IMR-90 (cell line): ENCODE measurements at regions not wholly inside any gene's neighbourhood (a gene's known extent, or its start where the extent isn't known, plus 50 kb on each side); places are given as distances from the start of the nearest gene placed in this dataset.

ENCODE experiments used
- ATAC-seq: fragments of 200-7000 bp; cut with Tn5 transposase; 2 replicates; pipeline ENCODE4 v1.9.1; 2020; ENCODE audit warnings: low read depth, mild to moderate bottlenecking, moderate library complexity
- BruUV-seq: library from RNA; stranded (reverse); fragments of 400-500 nt; replicated peaks from 2 replicates; lab custom pipeline; 2021; lab: Mats Ljungman, UMichigan
- CTCF ChIA-PET: fragments of 300-600 bp; formaldehyde crosslinking; extraction: SDS; loops from one replicate; lab custom pipeline; 2021; ENCODE audit warnings: antibody characterized with exemption; lab: Yijun Ruan, JAX
- POLR2A ChIA-PET: fragments of 300-600 bp; sonication (Branson Sonifier 250); formaldehyde crosslinking; loops from one replicate; lab custom pipeline; 2022; ENCODE audit warnings: antibody characterized with exemption; ENCODE audit not compliant: unreplicated experiment; lab: Charles Lee
- DNase-seq: peaks from one replicate; pipeline ENCODE4 v3.0.0; 2013
- H2AFZ ChIP-seq: replicated peaks from 2 replicates; pipeline ENCODE3; 2013; ENCODE audit warnings: low read length, mild to moderate bottlenecking; ENCODE audit not compliant: poor library complexity
- H2AK5ac ChIP-seq: 2 replicates; pipeline ENCODE4 v1.6.1; 2013; ENCODE audit warnings: low read depth, low read length, inconsistent platforms
- H2AK9ac ChIP-seq: replicated peaks from 2 replicates; pipeline ENCODE3; 2013; ENCODE audit warnings: mild to moderate bottlenecking, low read depth, low read length, moderate library complexity; ENCODE audit not compliant: poor library complexity
- H2BK120ac ChIP-seq: 2 replicates; pipeline ENCODE4 v1.6.1; 2013; ENCODE audit warnings: low read depth, low read length, inconsistent platforms
- H2BK15ac ChIP-seq: 3 replicates; pipeline ENCODE4 v1.6.1; 2013; ENCODE audit warnings: low read depth, low read length, inconsistent platforms
- H2BK20ac ChIP-seq: 2 replicates; pipeline ENCODE4 v1.6.1; 2013; ENCODE audit warnings: low read depth, mild to moderate bottlenecking, inconsistent platforms, low read length, moderate library complexity
- H2BK5ac ChIP-seq: 2 replicates; pipeline ENCODE4 v1.6.1; 2013; ENCODE audit warnings: mild to moderate bottlenecking, low read depth, low read length, inconsistent platforms; ENCODE audit not compliant: poor library complexity, severe bottlenecking
- H3K14ac ChIP-seq: replicated peaks from 2 replicates; pipeline ENCODE4 v1.6.1; 2013; ENCODE audit warnings: low read depth, low read length, inconsistent platforms
- H3K18ac ChIP-seq: 2 replicates; pipeline ENCODE4 v1.6.1; 2013; ENCODE audit warnings: low read depth, low read length, control low read depth
- H3K23ac ChIP-seq: 2 replicates; pipeline ENCODE4 v1.6.1; 2013; ENCODE audit warnings: low read depth, low read length, inconsistent platforms
- H3K27ac ChIP-seq: 2 replicates; pipeline ENCODE4 v1.5.1; 2013; ENCODE audit warnings: mild to moderate bottlenecking, control low read depth, low read length; ENCODE audit not compliant: insufficient read depth
- H3K27me3 ChIP-seq: 2 replicates; pipeline ENCODE4 v1.6.1; 2013; ENCODE audit warnings: low read length; ENCODE audit not compliant: control insufficient read depth, insufficient read depth
- H3K36me3 ChIP-seq: 2 replicates; pipeline ENCODE4 v1.6.1; 2013; ENCODE audit warnings: low read length, mixed read lengths; ENCODE audit not compliant: control insufficient read depth, insufficient read depth
- H3K4ac ChIP-seq: 2 replicates; pipeline ENCODE4 v1.6.1; 2013; ENCODE audit warnings: low read depth, low read length, inconsistent platforms
- H3K4me1 ChIP-seq: 2 replicates; pipeline ENCODE4 v1.6.1; 2013; ENCODE audit warnings: low read length, mixed read lengths; ENCODE audit not compliant: control insufficient read depth, insufficient read depth
- H3K4me2 ChIP-seq: 2 replicates; pipeline ENCODE4 v1.6.1; 2013; ENCODE audit warnings: low read depth, mild to moderate bottlenecking, control low read depth, low read length, moderate library complexity
- H3K4me3 ChIP-seq: 2 replicates; pipeline ENCODE4 v1.5.1; 2013; ENCODE audit warnings: low read depth, mild to moderate bottlenecking, control low read depth, low read length, moderate library complexity; ENCODE audit not compliant: insufficient read depth
- H3K56ac ChIP-seq: 2 replicates; pipeline ENCODE4 v1.6.1; 2013; ENCODE audit warnings: low read length, inconsistent platforms; ENCODE audit not compliant: insufficient read depth; ENCODE audit errors: extremely low read depth
- H3K79me1 ChIP-seq, 2 experiments: 2 replicates each; pipeline ENCODE4 v1.6.1; 2013; ENCODE audit warnings: low read length in 2 of 2, inconsistent platforms in 1 of 2, low read depth in 1 of 2
- H3K9ac ChIP-seq: 2 replicates; pipeline ENCODE4 v1.6.1; 2013; ENCODE audit warnings: low read depth, low read length, control low read depth
- H3K9me1 ChIP-seq: 2 replicates; pipeline ENCODE4 v1.6.1; 2013; ENCODE audit warnings: low read length, inconsistent platforms; ENCODE audit not compliant: insufficient read depth
- H3K9me3 ChIP-seq: 2 replicates; pipeline ENCODE4 v1.6.1; 2013; ENCODE audit warnings: low read length; ENCODE audit not compliant: control insufficient read depth, insufficient read depth
- H4K20me1 ChIP-seq: 2 replicates; pipeline ENCODE4 v1.6.1; 2013; ENCODE audit warnings: low read length, inconsistent platforms; ENCODE audit not compliant: insufficient read depth
- H4K5ac ChIP-seq: 2 replicates; pipeline ENCODE4 v1.6.1; 2013; ENCODE audit warnings: mild to moderate bottlenecking, low read depth, low read length, control low read depth
- H4K8ac ChIP-seq, 2 experiments: 2 replicates each; pipeline ENCODE4 v1.6.1; 2013; ENCODE audit warnings: low read depth in 2 of 2, low read length in 2 of 2, control low read depth in 1 of 2, inconsistent platforms in 1 of 2
- H4K91ac ChIP-seq: 2 replicates; pipeline ENCODE4 v1.6.1; 2013; ENCODE audit warnings: low read depth, low read length, inconsistent platforms; ENCODE audit not compliant: insufficient read depth
- BHLHE40 ChIP-seq: fragments of 150-350 bp; IDR thresholded peaks from 2 replicates; pipeline ENCODE4 v1.6.1; 2016; ENCODE audit warnings: mild to moderate bottlenecking, low read depth, low read length
- CEBPB ChIP-seq: IDR thresholded peaks from 2 replicates; pipeline ENCODE4 v1.6.1; 2012; ENCODE audit warnings: low read depth, low read length, improper control_type of control experiment
- CHD1 ChIP-seq: IDR thresholded peaks from 2 replicates; pipeline ENCODE4 v1.6.1; 2012; ENCODE audit warnings: low read depth, low read length, improper control_type of control experiment
- ELK1 ChIP-seq: fragments of 150-350 bp; IDR thresholded peaks from 2 replicates; pipeline ENCODE4 v1.6.1; 2016; ENCODE audit warnings: low read depth, mild to moderate bottlenecking, low read length, moderate library complexity, borderline replicate concordance
- FOS ChIP-seq: fragments of 150-350 bp; IDR thresholded peaks from 2 replicates; pipeline ENCODE4 v1.6.1; 2016; ENCODE audit warnings: low read depth, low read length
- MAFK ChIP-seq: IDR thresholded peaks from 2 replicates; pipeline ENCODE4 v1.6.1; 2012; ENCODE audit warnings: low read depth, low read length, improper control_type of control experiment
- MAZ ChIP-seq: IDR thresholded peaks from 2 replicates; pipeline ENCODE4 v1.6.1; 2012; ENCODE audit warnings: low read depth, mild to moderate bottlenecking, low read length, improper control_type of control experiment, moderate library complexity, borderline replicate concordance
- MXI1 ChIP-seq: IDR thresholded peaks from 2 replicates; pipeline ENCODE4 v1.6.1; 2012; ENCODE audit warnings: low read depth, mild to moderate bottlenecking, low read length, moderate library complexity, borderline replicate concordance
- NFE2L2 ChIP-seq: fragments of 150-350 bp; IDR thresholded peaks from 2 replicates; pipeline ENCODE4 v1.6.1; 2016; ENCODE audit warnings: low read depth, mild to moderate bottlenecking, low read length
- POLR2A ChIP-seq: IDR thresholded peaks from 2 replicates; pipeline ENCODE4 v1.6.1; 2012; ENCODE audit warnings: mild to moderate bottlenecking, low read depth, low read length
- RAD21 ChIP-seq: IDR thresholded peaks from 2 replicates; pipeline ENCODE4 v1.6.1; 2012; ENCODE audit warnings: low read length, improper control_type of control experiment
- RCOR1 ChIP-seq: IDR thresholded peaks from 2 replicates; pipeline ENCODE4 v1.6.1; 2012; ENCODE audit warnings: mild to moderate bottlenecking, low read length, improper control_type of control experiment; ENCODE audit not compliant: insufficient replicate concordance
- RFX5 ChIP-seq: IDR thresholded peaks from 2 replicates; pipeline ENCODE4 v1.8.0; 2012; ENCODE audit warnings: low read depth, mild to moderate bottlenecking, low read length, moderate library complexity
- SMC3 ChIP-seq: fragments of 150-350 bp; IDR thresholded peaks from 2 replicates; pipeline ENCODE4 v1.6.1; 2016; ENCODE audit warnings: low read depth, mild to moderate bottlenecking, antibody characterized with exemption, low read length, moderate library complexity
- WGBS, 2 experiments: methylation state at CpG; one replicate each; pipeline versions ENCODE4 v1.1.5 to v1.1.7; 2013; ENCODE audit warnings: missing lambda C conversion rate in 2 of 2; ENCODE audit not compliant: insufficient read length in 1 of 2; ENCODE audit errors: extremely low coverage in 2 of 2; 5-methylcytosine and 5-hydroxymethylcytosine counted together
- dilution Hi-C: fragments of 300-500 bp; cut with HindIII; formaldehyde crosslinking; loops from one replicate; pipeline ENCODE4 v1.14.3; 2018; ENCODE audit warnings: low sequenced_read_pairs; ENCODE audit not compliant: unreplicated experiment
- in situ Hi-C: fragments of 300-500 bp; cut with MboI; formaldehyde crosslinking; loops from 3 replicates; pipeline ENCODE4 v1.14.3; 2019; ENCODE audit warnings: low sequenced_read_pairs, inconsistent platforms, mixed read lengths
- intact Hi-C: fragments of 100-400 bp; cut with micrococcal nuclease; formaldehyde crosslinking; loops from 2 replicates; pipeline ENCODE4 v1.10.0; 2022
- TF ChIP-seq, protein P1 (sequence below): fragments of 150-350 bp; IDR thresholded peaks from 2 replicates; pipeline ENCODE4 v1.6.1; 2017; ENCODE audit warnings: mild to moderate bottlenecking, antibody characterized with exemption, low read length, low read depth
- TF ChIP-seq, protein P2 (sequence below): conservative IDR thresholded peaks from 2 replicates; pipeline ENCODE4 v1.5.1; 2012; ENCODE audit warnings: mild to moderate bottlenecking, low read depth, low read length, improper control_type of control experiment

DNA sequence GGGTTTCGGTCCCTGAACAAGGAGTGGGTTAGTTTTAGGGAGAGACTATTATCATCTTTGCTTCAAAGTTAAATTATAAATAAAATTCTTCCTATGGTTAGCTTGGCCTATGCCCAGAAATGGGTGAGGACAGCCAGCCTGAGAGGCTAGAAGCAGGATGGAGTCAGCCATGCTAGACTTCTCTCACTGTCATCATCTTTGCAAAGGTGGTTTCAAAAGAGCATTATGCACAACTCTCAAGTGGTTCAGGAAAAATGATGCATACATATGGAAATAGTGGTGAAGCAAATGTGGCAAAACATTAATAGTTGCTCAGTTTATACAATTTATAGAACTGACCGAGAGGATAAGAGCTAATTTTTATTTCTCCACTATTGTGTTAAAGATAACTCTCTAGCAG is 124.3 kb upstream of the FOXN2 start:
- H3K4me2 ChIP-seq, result no peak overlapping the region
- ChIA-PET POLR2A (no interaction called here), CTCF (no interaction called here)
- WGBS, 2 experiments, result no CpG with 5 or more reads among the region's 2 CpGs
- H2BK20ac ChIP-seq, result no peak overlapping the region
- H3K23ac ChIP-seq, result no peak overlapping the region
- H4K91ac ChIP-seq, result no peak overlapping the region
- H4K20me1 ChIP-seq, result no peaks in the 10 kb centered on the region
- H3K27me3 ChIP-seq, result peaks cover 2% of the 10 kb centered on the region; the same call in 1 of the 2 replicates
- H3K9me3 ChIP-seq, result no peaks in the 10 kb centered on the region
- no peak for DNase-seq
- intact Hi-C loops, result no loop called here
- H2BK15ac ChIP-seq, result no peak overlapping the region
- H3K9me1 ChIP-seq, result 0 out of 2 replicates have a peak, but pooled peaks cover 3% of the 10 kb centered on the region
- no peak overlapping the region for H2AFZ ChIP-seq
- TF ChIP-seq, protein P1, sequence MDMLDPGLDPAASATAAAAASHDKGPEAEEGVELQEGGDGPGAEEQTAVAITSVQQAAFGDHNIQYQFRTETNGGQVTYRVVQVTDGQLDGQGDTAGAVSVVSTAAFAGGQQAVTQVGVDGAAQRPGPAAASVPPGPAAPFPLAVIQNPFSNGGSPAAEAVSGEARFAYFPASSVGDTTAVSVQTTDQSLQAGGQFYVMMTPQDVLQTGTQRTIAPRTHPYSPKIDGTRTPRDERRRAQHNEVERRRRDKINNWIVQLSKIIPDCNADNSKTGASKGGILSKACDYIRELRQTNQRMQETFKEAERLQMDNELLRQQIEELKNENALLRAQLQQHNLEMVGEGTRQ, result no peak
- TF ChIP-seq BHLHE40 (no peak), CHD1 (no peak), NFE2L2 (no peak), CEBPB (no peak), MAZ (no peak), RCOR1 (no peak), SMC3 (no peak), ELK1 (no peak), RAD21 (no peak), MAFK (no peak), FOS (no peak), POLR2A (no peak), MXI1 (no peak), RFX5 (no peak)
- TF ChIP-seq, protein P2, sequence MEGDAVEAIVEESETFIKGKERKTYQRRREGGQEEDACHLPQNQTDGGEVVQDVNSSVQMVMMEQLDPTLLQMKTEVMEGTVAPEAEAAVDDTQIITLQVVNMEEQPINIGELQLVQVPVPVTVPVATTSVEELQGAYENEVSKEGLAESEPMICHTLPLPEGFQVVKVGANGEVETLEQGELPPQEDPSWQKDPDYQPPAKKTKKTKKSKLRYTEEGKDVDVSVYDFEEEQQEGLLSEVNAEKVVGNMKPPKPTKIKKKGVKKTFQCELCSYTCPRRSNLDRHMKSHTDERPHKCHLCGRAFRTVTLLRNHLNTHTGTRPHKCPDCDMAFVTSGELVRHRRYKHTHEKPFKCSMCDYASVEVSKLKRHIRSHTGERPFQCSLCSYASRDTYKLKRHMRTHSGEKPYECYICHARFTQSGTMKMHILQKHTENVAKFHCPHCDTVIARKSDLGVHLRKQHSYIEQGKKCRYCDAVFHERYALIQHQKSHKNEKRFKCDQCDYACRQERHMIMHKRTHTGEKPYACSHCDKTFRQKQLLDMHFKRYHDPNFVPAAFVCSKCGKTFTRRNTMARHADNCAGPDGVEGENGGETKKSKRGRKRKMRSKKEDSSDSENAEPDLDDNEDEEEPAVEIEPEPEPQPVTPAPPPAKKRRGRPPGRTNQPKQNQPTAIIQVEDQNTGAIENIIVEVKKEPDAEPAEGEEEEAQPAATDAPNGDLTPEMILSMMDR, result no peak
- no peak overlapping the region for H4K5ac ChIP-seq
- no peak overlapping the region for H2AK5ac ChIP-seq
- no peaks in the 10 kb centered on the region for H3K4me1 ChIP-seq
- no peak overlapping the region for H2BK120ac ChIP-seq
- no peak overlapping the region for H3K4ac ChIP-seq
- no peak overlapping the region for H2AK9ac ChIP-seq
- no peak overlapping the region for H3K4me3 ChIP-seq
- no peak for ATAC-seq
- no peaks in the 10 kb centered on the region for H3K79me1 ChIP-seq
- no peak overlapping the region for H3K14ac ChIP-seq
- H3K27ac ChIP-seq, result no peak overlapping the region
- no peaks in the 10 kb centered on the region for H3K36me3 ChIP-seq
- no peak overlapping the region for H3K56ac ChIP-seq
- no TSS peak for BruUV-seq
- no peak overlapping the region for H4K8ac ChIP-seq
- H2BK5ac ChIP-seq, result no peak overlapping the region
- no peak overlapping the region for H3K9ac ChIP-seq
- no peak overlapping the region for H3K18ac ChIP-seq
- in situ Hi-C loops, result no loop called here
- dilution Hi-C loops, result no loop called here
